Nucleus accumbens (tissue), 56 donors: ENCODE measurements at regions not wholly inside any gene's neighbourhood (a gene's known extent, or its start where the extent isn't known, plus 50 kb on each side); places are given as distances from the start of the nearest gene placed in this dataset.

Experiments
- DNase-seq, 56 donors: peaks; one replicate each; lab custom pipeline; 2025; lab: John Stamatoyannopoulos, UW

GRCh38 chr5:68641211-68641610 lies 425.7 kb downstream of the PIK3R1 start:
- DNase-seq: no peak

GRCh38 chr5:68643064-68643463 lies 427.5 kb downstream of the PIK3R1 start:
- no peak for DNase-seq

GRCh38 chr5:68644971-68645370 lies 429.4 kb downstream of the PIK3R1 start:
- no peak for DNase-seq

GRCh38 chr5:68646144-68646543 lies 430.6 kb downstream of the PIK3R1 start:
- no peak for DNase-seq

GRCh38 chr5:68647743-68648142 lies 432.2 kb downstream of the PIK3R1 start:
- DNase-seq: no peak

GRCh38 chr5:68648944-68649857 lies 433.6 kb downstream of the PIK3R1 start:
- DNase-seq: no peak

GRCh38 chr5:68652534-68652965 lies 437.0 kb downstream of the PIK3R1 start:
- no peak for DNase-seq

- DNase-seq: no peak
These were observed 437.9 kb downstream of the PIK3R1 start for GRCh38 chr5:68653471-68653870.

GRCh38 chr5:68657055-68657961 lies 436.5 kb upstream of the SLC30A5 start:
- no peak for DNase-seq

- DNase-seq: no peak
These were observed 434.9 kb upstream of the SLC30A5 start for GRCh38 chr5:68658810-68659372.

GRCh38 chr5:68659881-68660280 lies 433.9 kb upstream of the SLC30A5 start:
- DNase-seq: no peak

- peak in 2 of 56 donors; percentile 9 to 12 for DNase-seq
These were observed 432.6 kb upstream of the SLC30A5 start for GRCh38 chr5:68661237-68661636.

- DNase-seq: no peak
These were observed 431.0 kb upstream of the SLC30A5 start for GRCh38 chr5:68662804-68663307.

GRCh38 chr5:68669864-68670575 lies 423.8 kb upstream of the SLC30A5 start:
- no peak for DNase-seq

- DNase-seq: no peak
These were observed 420.6 kb upstream of the SLC30A5 start for GRCh38 chr5:68673106-68673822.

- DNase-seq: no peak
These were observed 420.0 kb upstream of the SLC30A5 start for GRCh38 chr5:68673823-68674180.

- no peak for DNase-seq
These were observed 414.8 kb upstream of the SLC30A5 start for GRCh38 chr5:68679041-68679440.

- DNase-seq: no peak
These were observed 413.4 kb upstream of the SLC30A5 start for GRCh38 chr5:68680366-68680765.

- no peak for DNase-seq
These were observed 411.9 kb upstream of the SLC30A5 start for GRCh38 chr5:68681929-68682328.
